Endothelial cell of umbilical vein (primary cell): ENCODE measurements at regions not wholly inside any gene's neighbourhood (a gene's known extent, or its start where the extent isn't known, plus 50 kb on each side); places are given as distances from the start of the nearest gene placed in this dataset.

Experiments used
- EZH2 ChIP-seq: IDR thresholded peaks from 2 replicates; pipeline ENCODE4 v1.6.1; 2012; ENCODE audit warnings: borderline replicate concordance, low read depth, mild to moderate bottlenecking, moderate library complexity, low read length, inconsistent platforms; ENCODE audit not compliant: severe bottlenecking
- GATA2 ChIP-seq: IDR thresholded peaks from 2 replicates; pipeline ENCODE4 v1.7.0; 2011; ENCODE audit warnings: low read depth, mild to moderate bottlenecking, moderate library complexity, mixed read lengths, low read length; ENCODE audit not compliant: insufficient read length, insufficient read depth
- JUN ChIP-seq: IDR thresholded peaks from 2 replicates; pipeline ENCODE4 v1.6.1; 2011; ENCODE audit warnings: borderline replicate concordance, low read depth; ENCODE audit not compliant: insufficient read length, insufficient read depth
- MYC ChIP-seq: IDR thresholded peaks from one replicate; pipeline ENCODE4 v1.6.1; 2011; ENCODE audit warnings: mild to moderate bottlenecking, low read depth, low read length
- POLR2A ChIP-seq: IDR thresholded peaks from 2 replicates; pipeline ENCODE4 v1.6.1; 2012; ENCODE audit warnings: low read depth, mild to moderate bottlenecking, control low read depth, low read length
- POLR2AphosphoS5 ChIP-seq: IDR thresholded peaks from 2 replicates; pipeline ENCODE4 v1.6.1; 2012; ENCODE audit warnings: low read depth, mild to moderate bottlenecking, control low read depth, low read length, moderate library complexity; ENCODE audit not compliant: insufficient read depth
- TF ChIP-seq, protein P1 (sequence below), 2 donors: IDR thresholded peaks; 1 replicate in 1 of 2; 2 replicates in 1 of 2; pipeline ENCODE4 v1.5.1; 2011; ENCODE audit warnings: low read length in 2 of 2, mild to moderate bottlenecking in 2 of 2, moderate library complexity in 2 of 2, control low read depth in 1 of 2, inconsistent platforms in 1 of 2, low read depth in 1 of 2; ENCODE audit not compliant: insufficient read depth in 1 of 2; ENCODE audit errors: extremely low read depth in 1 of 2

- TF ChIP-seq, protein P1, sequence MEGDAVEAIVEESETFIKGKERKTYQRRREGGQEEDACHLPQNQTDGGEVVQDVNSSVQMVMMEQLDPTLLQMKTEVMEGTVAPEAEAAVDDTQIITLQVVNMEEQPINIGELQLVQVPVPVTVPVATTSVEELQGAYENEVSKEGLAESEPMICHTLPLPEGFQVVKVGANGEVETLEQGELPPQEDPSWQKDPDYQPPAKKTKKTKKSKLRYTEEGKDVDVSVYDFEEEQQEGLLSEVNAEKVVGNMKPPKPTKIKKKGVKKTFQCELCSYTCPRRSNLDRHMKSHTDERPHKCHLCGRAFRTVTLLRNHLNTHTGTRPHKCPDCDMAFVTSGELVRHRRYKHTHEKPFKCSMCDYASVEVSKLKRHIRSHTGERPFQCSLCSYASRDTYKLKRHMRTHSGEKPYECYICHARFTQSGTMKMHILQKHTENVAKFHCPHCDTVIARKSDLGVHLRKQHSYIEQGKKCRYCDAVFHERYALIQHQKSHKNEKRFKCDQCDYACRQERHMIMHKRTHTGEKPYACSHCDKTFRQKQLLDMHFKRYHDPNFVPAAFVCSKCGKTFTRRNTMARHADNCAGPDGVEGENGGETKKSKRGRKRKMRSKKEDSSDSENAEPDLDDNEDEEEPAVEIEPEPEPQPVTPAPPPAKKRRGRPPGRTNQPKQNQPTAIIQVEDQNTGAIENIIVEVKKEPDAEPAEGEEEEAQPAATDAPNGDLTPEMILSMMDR (IDR thresholded peaks at IDR 0.05; ENCODE audit: extremely low read depth in 1 of 2, insufficient read depth in 1 of 2, low read depth in 1 of 2, low read length in 2 of 2): peak in 1 of 2 donors; percentile 8
- peak; percentile 73 for TF ChIP-seq POLR2AphosphoS5
- TF ChIP-seq MYC: no peak
- no peak for TF ChIP-seq POLR2A
- TF ChIP-seq JUN: no peak
- no peak for TF ChIP-seq EZH2
- no peak for TF ChIP-seq GATA2
These were observed 111.3 kb upstream of the LNX1 start for GRCh38 chr4:53702334-53703266.
